HPDE6-E6E7 (cell line): ENCODE measurements at regions not wholly inside any gene's neighbourhood (a gene's known extent, or its start where the extent isn't known, plus 50 kb on each side); places are given as distances from the start of the nearest gene placed in this dataset.

Source experiments
- DNase-seq: peaks from one replicate; pipeline ENCODE4 v3.0.0; 2011; ENCODE audit warnings: missing footprints; ENCODE audit errors: extremely low spot score

- no peak for DNase-seq
Observed at GRCh38 chr10:57018452-57018851, 657.4 kb upstream of the ZWINT start.

GRCh38 chr10:57017356-57018037 lies 656.4 kb upstream of the ZWINT start:
- no peak for DNase-seq

GRCh38 chr10:57015595-57016318 lies 654.7 kb upstream of the ZWINT start:
- no peak for DNase-seq

- no peak for DNase-seq
Observed at GRCh38 chr10:57015187-57015586, 654.1 kb upstream of the ZWINT start.

- DNase-seq = no peak
Observed at GRCh38 chr10:57014758-57015157, 653.7 kb upstream of the ZWINT start.

- no peak for DNase-seq
Observed at GRCh38 chr10:57008189-57008588, 647.1 kb upstream of the ZWINT start.

- no peak for DNase-seq
Observed at GRCh38 chr10:56991591-56992069, 630.6 kb upstream of the ZWINT start.

GRCh38 chr10:56975513-56975912 lies 614.5 kb upstream of the ZWINT start:
- no peak for DNase-seq

- no peak for DNase-seq
Observed at GRCh38 chr10:56973766-56974165, 612.7 kb upstream of the ZWINT start.

- DNase-seq = no peak
Observed at GRCh38 chr10:56943221-56943755, 582.2 kb upstream of the ZWINT start.

- DNase-seq = no peak
Observed at GRCh38 chr10:56934515-56934914, 573.5 kb upstream of the ZWINT start.

- DNase-seq = no peak
Observed at GRCh38 chr10:56928714-56929113, 567.7 kb upstream of the ZWINT start.

GRCh38 chr10:56927701-56928100 lies 566.6 kb upstream of the ZWINT start:
- DNase-seq = no peak

GRCh38 chr10:56920601-56921261 lies 559.7 kb upstream of the ZWINT start:
- no peak for DNase-seq

GRCh38 chr10:56912043-56912442 lies 551.0 kb upstream of the ZWINT start:
- DNase-seq = no peak

- no peak for DNase-seq
Observed at GRCh38 chr10:56905051-56905450, 544.0 kb upstream of the ZWINT start.

- DNase-seq = no peak
Observed at GRCh38 chr10:56902554-56902953, 541.5 kb upstream of the ZWINT start.

GRCh38 chr10:56895306-56895705 lies 534.2 kb upstream of the ZWINT start:
- no peak for DNase-seq

GRCh38 chr10:56881218-56881617 lies 520.2 kb upstream of the ZWINT start:
- no peak for DNase-seq

GRCh38 chr10:56880606-56881005 lies 519.5 kb upstream of the ZWINT start:
- DNase-seq = no peak

GRCh38 chr10:56874950-56875349 lies 513.9 kb upstream of the ZWINT start:
- DNase-seq = no peak

- DNase-seq = no peak
Observed at GRCh38 chr10:56871160-56871668, 510.2 kb upstream of the ZWINT start.
